Kasumi-1 (cell line): ENCODE measurements at regions not wholly inside any gene's neighbourhood (a gene's known extent, or its start where the extent isn't known, plus 50 kb on each side); places are given as distances from the start of the nearest gene placed in this dataset.

ENCODE experiments used
- DNase-seq, 2 experiments: peaks; one replicate each; lab custom pipeline; 2025; lab: John Stamatoyannopoulos, UW

- no peak for DNase-seq
Observed at GRCh38 chrX:130974323-130974722, 71.3 kb upstream of the ENOX2 start.

GRCh38 chrX:130975947-130976346 is 72.9 kb upstream of the ENOX2 start:
- DNase-seq, result peak; percentile 27 to 36

- DNase-seq, result no peak
Observed at GRCh38 chrX:130981836-130982235, 76.3 kb upstream of the ARHGAP36 start.

GRCh38 chrX:130984782-130985181 is 73.4 kb upstream of the ARHGAP36 start:
- DNase-seq, result no peak

- DNase-seq, result no peak
Observed at GRCh38 chrX:130987241-130987640, 70.9 kb upstream of the ARHGAP36 start.

- no peak for DNase-seq
Observed at GRCh38 chrX:130990723-130991122, 67.4 kb upstream of the ARHGAP36 start.

- DNase-seq, result peak in 1 of 2 experiments; percentile 4
Observed at GRCh38 chrX:130994671-130995070, 63.5 kb upstream of the ARHGAP36 start.

GRCh38 chrX:130995439-130995838 is 62.7 kb upstream of the ARHGAP36 start:
- no peak for DNase-seq

GRCh38 chrX:130997314-130997713 is 60.8 kb upstream of the ARHGAP36 start:
- no peak for DNase-seq

- DNase-seq, result no peak
Observed at GRCh38 chrX:130999360-130999759, 58.8 kb upstream of the ARHGAP36 start.
